ENCODE measurements at regions not wholly inside any gene's neighbourhood (a gene's known extent, or its start where the extent isn't known, plus 50 kb on each side); places are given as distances from the start of the nearest gene placed in this dataset.

DNA sequence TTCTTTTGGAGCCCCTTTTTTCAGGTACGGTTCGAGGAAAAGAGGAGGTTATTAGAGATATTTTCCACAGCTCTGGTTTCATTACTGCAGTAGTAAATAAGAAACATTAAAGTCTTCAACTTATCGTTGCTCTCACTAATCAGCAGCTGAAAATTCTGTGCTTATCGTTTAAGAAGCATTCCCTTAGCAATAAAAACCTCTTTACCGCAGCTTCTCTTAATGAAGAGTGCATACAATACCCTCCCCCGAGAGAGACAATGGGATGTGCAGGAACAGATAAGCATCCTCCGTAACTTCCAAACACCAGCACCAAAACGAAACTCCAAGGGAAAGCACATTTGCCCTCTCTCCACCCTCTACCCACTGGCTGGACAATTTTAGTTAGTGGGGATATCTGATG is 384.5 kb downstream of the NEBL start:
- no peak for DNase-seq (ENCODE audit: low read depth)

DNA sequence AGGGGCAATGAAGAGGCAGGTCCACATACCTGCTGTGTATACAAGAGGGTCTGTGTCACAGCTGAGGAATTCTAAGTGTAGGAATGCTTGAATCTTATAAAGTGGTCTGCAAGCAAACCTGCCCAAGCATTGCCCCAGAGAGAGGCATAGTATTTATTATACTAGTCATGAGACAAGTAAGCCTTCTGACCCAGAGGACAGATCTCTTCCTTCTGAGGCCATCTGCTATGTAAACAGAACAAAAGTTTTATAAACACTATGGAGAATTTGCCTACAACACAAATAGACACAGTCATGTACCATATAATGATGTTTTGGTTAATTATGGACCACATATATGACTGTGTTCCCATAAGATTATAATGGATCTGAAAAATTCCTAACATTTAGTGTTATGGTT is 388.2 kb downstream of the NEBL start:
- TF ChIP-seq, protein P1, sequence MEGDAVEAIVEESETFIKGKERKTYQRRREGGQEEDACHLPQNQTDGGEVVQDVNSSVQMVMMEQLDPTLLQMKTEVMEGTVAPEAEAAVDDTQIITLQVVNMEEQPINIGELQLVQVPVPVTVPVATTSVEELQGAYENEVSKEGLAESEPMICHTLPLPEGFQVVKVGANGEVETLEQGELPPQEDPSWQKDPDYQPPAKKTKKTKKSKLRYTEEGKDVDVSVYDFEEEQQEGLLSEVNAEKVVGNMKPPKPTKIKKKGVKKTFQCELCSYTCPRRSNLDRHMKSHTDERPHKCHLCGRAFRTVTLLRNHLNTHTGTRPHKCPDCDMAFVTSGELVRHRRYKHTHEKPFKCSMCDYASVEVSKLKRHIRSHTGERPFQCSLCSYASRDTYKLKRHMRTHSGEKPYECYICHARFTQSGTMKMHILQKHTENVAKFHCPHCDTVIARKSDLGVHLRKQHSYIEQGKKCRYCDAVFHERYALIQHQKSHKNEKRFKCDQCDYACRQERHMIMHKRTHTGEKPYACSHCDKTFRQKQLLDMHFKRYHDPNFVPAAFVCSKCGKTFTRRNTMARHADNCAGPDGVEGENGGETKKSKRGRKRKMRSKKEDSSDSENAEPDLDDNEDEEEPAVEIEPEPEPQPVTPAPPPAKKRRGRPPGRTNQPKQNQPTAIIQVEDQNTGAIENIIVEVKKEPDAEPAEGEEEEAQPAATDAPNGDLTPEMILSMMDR (IDR thresholded peaks at IDR 0.05; ENCODE audit: insufficient read depth, low read length, poor library complexity, severe bottlenecking): no peak
- Histone ChIP-seq H3K36me3 (ENCODE audit: control insufficient read depth, insufficient read depth, low read length) (no peaks in the 10 kb centered on the region), H3K4me3 (ENCODE audit: low read depth, low read length) (no peak overlapping the region), H3K27me3 (ENCODE audit: control insufficient read depth, insufficient read depth, low read length) (no peaks in the 10 kb centered on the region)
- no peak for DNase-seq (ENCODE audit: low read depth)

More for the DNA sequence above, 384.5 kb downstream of the NEBL start:
- H3K27me3 ChIP-seq (ENCODE audit: control insufficient read depth, insufficient read depth, low read length): no peaks in the 10 kb centered on the region
- H3K4me3 ChIP-seq (ENCODE audit: low read depth, low read length): no peak overlapping the region
- H3K36me3 ChIP-seq (ENCODE audit: control insufficient read depth, insufficient read depth, low read length): no peaks in the 10 kb centered on the region
- TF ChIP-seq, protein P1 (IDR thresholded peaks at IDR 0.05; ENCODE audit: insufficient read depth, low read length, poor library complexity, severe bottlenecking): no peak

DNA sequence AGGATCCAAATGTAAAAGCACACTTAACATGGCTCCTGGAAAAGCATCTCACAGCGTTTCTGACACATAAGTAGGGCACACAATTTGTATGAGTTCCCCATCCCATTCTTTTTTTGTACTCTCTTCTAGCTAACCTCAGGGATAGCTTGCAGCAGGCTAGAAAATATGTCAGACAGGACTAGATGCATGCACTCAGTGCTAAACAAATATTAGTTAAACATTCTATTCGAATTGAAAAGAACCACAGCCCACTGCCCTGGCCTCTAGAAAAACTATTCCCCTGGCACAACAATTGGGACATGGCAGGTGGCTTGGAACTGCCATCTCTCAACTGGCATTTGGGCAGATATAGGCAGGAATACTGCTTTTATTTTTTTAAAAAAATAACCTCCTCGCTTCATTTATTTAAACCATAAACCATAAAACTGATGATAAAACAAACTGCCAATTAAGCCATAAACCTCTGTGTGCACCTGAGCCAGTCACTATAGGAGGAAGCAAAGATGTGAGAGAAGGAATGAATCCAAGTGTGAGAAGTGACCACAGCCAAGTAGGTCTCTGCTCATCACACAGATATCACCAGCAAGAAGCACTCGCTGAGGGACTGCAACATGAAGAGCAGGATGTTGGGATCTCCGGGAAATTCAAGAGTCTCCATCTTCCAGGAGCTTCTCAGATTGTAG is 394.1 kb downstream of the NEBL start:
- H3K36me3 ChIP-seq (ENCODE audit: control insufficient read depth, insufficient read depth, low read length): no peaks in the 10 kb centered on the region
- TF ChIP-seq, protein P1 (IDR thresholded peaks at IDR 0.05; ENCODE audit: insufficient read depth, low read length, poor library complexity, severe bottlenecking): no peak
- no peaks in the 10 kb centered on the region for H3K27me3 ChIP-seq (ENCODE audit: control insufficient read depth, insufficient read depth, low read length)
- no peak for DNase-seq (ENCODE audit: low read depth)
- no peak overlapping the region for H3K4me3 ChIP-seq (ENCODE audit: low read depth, low read length)

DNA sequence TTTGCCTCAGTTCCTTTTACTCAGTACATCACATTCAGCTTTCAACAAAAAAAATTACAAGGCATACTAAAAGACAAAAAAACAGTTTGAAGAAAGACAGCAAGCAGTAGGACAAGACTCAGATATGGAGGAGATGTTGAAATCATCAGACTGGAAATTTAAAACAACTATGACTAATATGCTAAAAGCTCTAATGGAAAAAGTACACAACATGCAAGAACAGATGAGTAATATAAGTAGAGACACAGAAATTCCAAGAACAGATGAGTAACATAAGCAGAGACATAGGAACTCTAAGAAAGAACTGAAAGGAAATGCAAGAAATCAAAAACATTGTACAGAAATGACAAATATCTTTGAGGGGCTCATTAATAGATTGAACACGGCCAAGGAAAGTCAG is 402.6 kb downstream of the NEBL start:
- Histone ChIP-seq H3K4me3 (ENCODE audit: low read depth, low read length) (no peak overlapping the region), H3K27me3 (ENCODE audit: control insufficient read depth, insufficient read depth, low read length) (no peaks in the 10 kb centered on the region), H3K36me3 (ENCODE audit: control insufficient read depth, insufficient read depth, low read length) (no peaks in the 10 kb centered on the region)
- TF ChIP-seq, protein P1 (IDR thresholded peaks at IDR 0.05; ENCODE audit: insufficient read depth, low read length, poor library complexity, severe bottlenecking): no peak
- no peak for DNase-seq (ENCODE audit: low read depth)

DNA sequence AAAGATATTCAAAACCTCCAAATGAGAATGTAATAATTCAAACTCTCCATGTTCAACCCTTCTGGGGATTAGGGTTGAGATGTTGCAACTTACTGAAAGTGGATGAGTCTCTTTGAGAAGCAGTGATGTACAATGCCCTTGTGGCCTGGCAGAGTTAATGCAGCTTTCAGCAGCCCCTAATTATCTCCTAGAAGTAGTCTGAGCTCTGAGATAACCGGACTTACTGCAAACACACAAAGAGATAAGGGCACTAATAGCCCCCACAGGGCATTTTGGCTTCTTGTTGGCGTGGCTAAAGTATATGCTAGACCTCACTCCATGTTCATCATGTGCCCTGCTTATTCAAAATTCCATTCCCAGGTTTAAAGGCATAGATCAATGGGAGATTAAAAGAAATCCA is 404.7 kb downstream of the NEBL start:
- no peak for DNase-seq (ENCODE audit: low read depth)
- TF ChIP-seq, protein P1 (IDR thresholded peaks at IDR 0.05; ENCODE audit: insufficient read depth, low read length, poor library complexity, severe bottlenecking): no peak

DNA sequence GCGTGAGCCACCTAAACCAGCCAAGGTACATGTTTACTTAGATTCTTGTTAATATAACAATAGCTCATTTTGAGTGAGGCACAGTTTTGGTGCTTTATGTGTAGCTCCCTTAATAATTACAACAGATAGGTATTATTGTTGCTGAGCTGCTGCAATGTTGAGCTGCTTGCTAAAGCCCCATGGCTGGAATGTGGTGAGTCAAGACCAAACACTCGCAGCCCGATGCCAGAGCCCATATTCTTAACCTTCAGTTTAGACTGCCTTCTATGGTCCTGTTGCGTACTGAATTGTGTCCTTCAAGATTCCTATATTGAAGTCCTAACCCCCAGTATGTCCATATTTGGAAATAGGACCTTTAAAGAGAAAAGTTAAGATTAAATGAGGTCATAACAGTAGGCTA is 407.1 kb downstream of the NEBL start:
- no peaks in the 10 kb centered on the region for H3K36me3 ChIP-seq (ENCODE audit: control insufficient read depth, insufficient read depth, low read length)
- H3K27me3 ChIP-seq (ENCODE audit: control insufficient read depth, insufficient read depth, low read length): no peaks in the 10 kb centered on the region
- no peak for DNase-seq (ENCODE audit: low read depth)
- TF ChIP-seq, protein P1 (IDR thresholded peaks at IDR 0.05; ENCODE audit: insufficient read depth, low read length, poor library complexity, severe bottlenecking): no peak
- H3K4me3 ChIP-seq (ENCODE audit: low read depth, low read length): no peak overlapping the region

More for the DNA sequence above, 404.7 kb downstream of the NEBL start:
- no peak overlapping the region for H3K4me3 ChIP-seq (ENCODE audit: low read depth, low read length)
- no peaks in the 10 kb centered on the region for H3K36me3 ChIP-seq (ENCODE audit: control insufficient read depth, insufficient read depth, low read length)
- no peaks in the 10 kb centered on the region for H3K27me3 ChIP-seq (ENCODE audit: control insufficient read depth, insufficient read depth, low read length)
